Esophagus muscularis mucosa (tissue), 4 donors: ENCODE measurements at regions not wholly inside any gene's neighbourhood (a gene's known extent, or its start where the extent isn't known, plus 50 kb on each side); places are given as distances from the start of the nearest gene placed in this dataset.

ENCODE experiments used
- CTCF ChIP-seq, 3 experiments: fragments of 200-600 bp in 2 of 3; fragments of 450-650 bp in 1 of 3; sonication (generic) in 2 of 3; IDR thresholded peaks; one replicate each; pipeline ENCODE4 v1.5.1; 2017 to 2019; ENCODE audit warnings: antibody characterized with exemption in 3 of 3, mild to moderate bottlenecking in 2 of 3, moderate library complexity in 1 of 3
- EP300 ChIP-seq: sonication (generic); formaldehyde crosslinking; IDR thresholded peaks from one replicate; pipeline ENCODE4 v1.6.1; 2017; ENCODE audit warnings: antibody characterized with exemption
- POLR2A ChIP-seq: fragments of 450-650 bp; IDR thresholded peaks from one replicate; pipeline ENCODE4 v1.6.1; 2017; ENCODE audit warnings: antibody characterized with exemption, moderate library complexity, mild to moderate bottlenecking, low read depth
- POLR2AphosphoS5 ChIP-seq, 2 donors: sonication (generic); formaldehyde crosslinking; IDR thresholded peaks; one replicate each; pipeline ENCODE4 v1.6.1; 2017; ENCODE audit warnings: antibody characterized with exemption in 2 of 2

- TF ChIP-seq CTCF (IDR thresholded peaks at IDR 0.05): no peak
- no peak for TF ChIP-seq POLR2A
- TF ChIP-seq POLR2AphosphoS5 (IDR thresholded peaks at IDR 0.05): no peak
- no peak for TF ChIP-seq EP300
Measured at GRCh38 chr2:23005469-23005868, 379.5 kb upstream of the KLHL29 start.
